ENCODE measurements at regions not wholly inside any gene's neighbourhood (a gene's known extent, or its start where the extent isn't known, plus 50 kb on each side); places are given as distances from the start of the nearest gene placed in this dataset.

- TF ChIP-seq CTCF (IDR thresholded peaks at IDR 0.05; ENCODE audit: low read depth, low read length, poor library complexity, severe bottlenecking): no peak
- no peak for TF ChIP-seq EZH2phosphoT487 (IDR thresholded peaks at IDR 0.05; ENCODE audit: borderline replicate concordance, low read length)
These were observed 1666.7 kb downstream of the EFNB2 start for GRCh38 chr13:104868806-104869205.
